ENCODE measurements at regions not wholly inside any gene's neighbourhood (a gene's known extent, or its start where the extent isn't known, plus 50 kb on each side); places are given as distances from the start of the nearest gene placed in this dataset.

GRCh38 chr9:111253742-111254437 lies 76.1 kb downstream of the OR2K2 start:
- TF ChIP-seq CTCF (IDR thresholded peaks at IDR 0.05) (no peak), POLR2A (IDR thresholded peaks at IDR 0.05) (no peak)
